ENCODE measurements at regions not wholly inside any gene's neighbourhood (a gene's known extent, or its start where the extent isn't known, plus 50 kb on each side); places are given as distances from the start of the nearest gene placed in this dataset.
"Not testable (repeated sequence)": the region's sequence is repeated elsewhere in the genome, so short reads cannot be mapped to it uniquely, and the experiment has no call there.

GRCh38 chr6:60759149-60759825 lies 1526.7 kb downstream of the KHDRBS2 start:
- TF ChIP-seq ZBTB40 (IDR thresholded peaks at IDR 0.05); ZBTB40 (CRISPR knock-in tag; IDR thresholded peaks at IDR 0.05); CREB1 (IDR thresholded peaks at IDR 0.05); CREB1 (CRISPR knock-in tag; IDR thresholded peaks at IDR 0.05); NFYB (IDR thresholded peaks at IDR 0.05; ENCODE audit: extremely low read depth, insufficient read length); SMC3 (conservative IDR thresholded peaks at IDR 0.05; ENCODE audit: insufficient read depth, low read depth, low read length); SAFB (IDR thresholded peaks at IDR 0.05; ENCODE audit: borderline replicate concordance, low read depth, low read length); SREBF2 (CRISPR knock-in tag; IDR thresholded peaks at IDR 0.05); SMAD3 (CRISPR knock-in tag; conservative IDR thresholded peaks at IDR 0.05); ZNF507 (tag; conservative IDR thresholded peaks at IDR 0.05); ZKSCAN8 (CRISPR knock-in tag; IDR thresholded peaks at IDR 0.05); EZH2 (IDR thresholded peaks at IDR 0.05; ENCODE audit: borderline replicate concordance, low read depth, low read length): not testable (repeated sequence)
